ENCODE measurements at regions not wholly inside any gene's neighbourhood (a gene's known extent, or its start where the extent isn't known, plus 50 kb on each side); places are given as distances from the start of the nearest gene placed in this dataset.

- TF ChIP-seq ZNF462 (CRISPR knock-in tag; IDR thresholded peaks at IDR 0.05) (no peak), ZNF331 (CRISPR knock-in tag; IDR thresholded peaks at IDR 0.05; ENCODE audit: low read depth) (no peak)
Measured at GRCh38 chr10:111392159-111392558, 315.3 kb downstream of the ADRA2A start (continued).

- no peaks in the 10 kb centered on the region for H3F3A ChIP-seq (replicated peaks; ENCODE audit: low read depth)
- peaks cover 10% of the 10 kb centered on the region for H3K4me1 Mint-ChIP-seq
- no peaks in the 10 kb centered on the region for H3K79me2 ChIP-seq (replicated peaks; ENCODE audit: insufficient read depth)
- no peaks in the 10 kb centered on the region for H3K9me3 Mint-ChIP-seq
- H3K36me3 ChIP-seq (ENCODE audit: insufficient read depth): no peaks in the 10 kb centered on the region
- no peak overlapping the region for H3K27ac ChIP-seq (ENCODE audit: low read depth)
- H3K27me3 Mint-ChIP-seq (ENCODE audit: insufficient read depth, low read depth, poor library complexity): peaks cover 2% of the 10 kb centered on the region
- ATAC-seq: no peak
- no peaks in the 10 kb centered on the region for H4K20me1 ChIP-seq (replicated peaks; ENCODE audit: insufficient read depth)
- H3K4me3 ChIP-seq: no peak overlapping the region
- H3K27me3 ChIP-seq (ENCODE audit: insufficient read depth): no peaks in the 10 kb centered on the region
- DNase-seq (ENCODE audit: low spot score): no peak
- H2AFZ ChIP-seq: peak overlapping the region; percentile 20
- no peak overlapping the region for H3K4me3 Mint-ChIP-seq
- H3K27ac Mint-ChIP-seq: no peak overlapping the region
- 0 out of 2 replicates have a peak overlapping the region, but pooled peaks have one; percentile 0 for H3K4me2 ChIP-seq
- no peaks in the 10 kb centered on the region; the same call in 2 of the 3 replicates for H3K36me3 Mint-ChIP-seq (ENCODE audit: low read depth)
- peaks cover 29% of the 10 kb centered on the region for H3K9me2 ChIP-seq (ENCODE audit: insufficient read depth)
- H3K4me1 ChIP-seq (ENCODE audit: insufficient read depth): peaks cover 13% of the 10 kb centered on the region; the same call in 1 of the 2 replicates
- TF ChIP-seq ZNF114 (CRISPR knock-in tag; IDR thresholded peaks at IDR 0.05) (no peak), CREB1 (CRISPR knock-in tag; IDR thresholded peaks at IDR 0.05; ENCODE audit: low read depth) (no peak), ZNF331 (CRISPR knock-in tag; IDR thresholded peaks at IDR 0.05; ENCODE audit: low read depth) (no peak), NANOG (IDR thresholded peaks at IDR 0.05; ENCODE audit: borderline replicate concordance) (no peak), EZH2phosphoT487 (IDR thresholded peaks at IDR 0.05; ENCODE audit: unreplicated experiment) (no peak), JUNB (IDR thresholded peaks at IDR 0.05; ENCODE audit: unreplicated experiment) (no peak), ETS1 (IDR thresholded peaks at IDR 0.05) (no peak), CTCF (conservative IDR thresholded peaks at IDR 0.05; ENCODE audit: low read depth in 2 of 2) (no peak)
Measured at GRCh38 chr10:111392910-111393309, 316.1 kb downstream of the ADRA2A start.
